Heart left ventricle (tissue), 16 donors: ENCODE measurements at regions not wholly inside any gene's neighbourhood (a gene's known extent, or its start where the extent isn't known, plus 50 kb on each side); places are given as distances from the start of the nearest gene placed in this dataset.

Source experiments
- ATAC-seq, 4 donors: fragments of 200-7000 bp; cut with Tn5 transposase; one replicate each; pipeline ENCODE4 v1.9.1; 2020 to 2022; ENCODE audit warnings: moderate library complexity in 4 of 4, mild to moderate bottlenecking in 3 of 4, moderate number of reproducible peaks in 1 of 4
- DNase-seq, 5 donors: peaks; one replicate each; pipeline ENCODE4 v3.0.0-alpha.2; 2020
- H3K27ac ChIP-seq, 12 donors: fragments of 200-600 bp; sonication (generic) in 4 of 12; one replicate each; pipeline versions ENCODE4 v1.5.0 to v1.8.0; 2016 to 2022; ENCODE audit warnings: mild to moderate bottlenecking in 2 of 12
- H3K27me3 ChIP-seq, 9 donors: fragments of 200-600 bp; sonication (generic) in 2 of 9; one replicate each; pipeline versions ENCODE4 v1.5.1 to v1.8.0; 2016 to 2022; ENCODE audit warnings: mild to moderate bottlenecking in 3 of 9
- H3K36me3 ChIP-seq, 9 donors: fragments of 200-600 bp; sonication (generic) in 2 of 9; one replicate each; pipeline versions ENCODE4 v1.5.0 to v1.8.0; 2018 to 2022; ENCODE audit warnings: mild to moderate bottlenecking in 2 of 9
- H3K4me1 ChIP-seq, 12 donors: fragments of 200-600 bp; sonication (generic) in 4 of 12; one replicate each; pipeline versions ENCODE4 v1.5.0 to v1.8.0; 2016 to 2022; ENCODE audit warnings: mild to moderate bottlenecking in 3 of 12
- H3K4me3 ChIP-seq, 12 donors: fragments of 200-600 bp; sonication (generic) in 4 of 12; one replicate each; pipeline versions ENCODE4 v1.5.0 to v1.8.0; 2017 to 2022; ENCODE audit warnings: mild to moderate bottlenecking in 9 of 12, moderate library complexity in 4 of 12
- H3K9me3 ChIP-seq, 12 donors: fragments of 200-600 bp; sonication (generic) in 4 of 12; one replicate each; pipeline versions ENCODE4 v1.5.0 to v1.8.0; 2016 to 2022; ENCODE audit warnings: mild to moderate bottlenecking in 1 of 12
- CTCF ChIP-seq, 12 donors: fragments of 200-600 bp; sonication (generic) in 4 of 12; IDR thresholded peaks; one replicate each; pipeline versions ENCODE4 v1.5.0 to v1.8.0; 2018 to 2022; ENCODE audit warnings: antibody characterized with exemption in 12 of 12, mild to moderate bottlenecking in 5 of 12
- POLR2A ChIP-seq, 2 donors: fragments of 450-650 bp; IDR thresholded peaks; one replicate each; pipeline ENCODE4 v1.6.1; 2017; ENCODE audit warnings: antibody characterized with exemption in 2 of 2, mild to moderate bottlenecking in 2 of 2, moderate library complexity in 2 of 2
- WGBS, 4 donors: extraction: QIAGEN DNeasy Blood & Tissue Kit in 2 of 4; methylation state at CpG; one replicate each; pipeline versions ENCODE4 v1.1.5 to v1.1.7; 2013 to 2018; 5-methylcytosine and 5-hydroxymethylcytosine counted together
- intact Hi-C, 10 donors: fragments of 100-400 bp; cut with DNase I; formaldehyde crosslinking; loops; one replicate each; pipeline versions ENCODE4 v1.11.1 to v1.14.2; 2022
- donor health status: ischemic (EF 13 %, LVEDD 7.1; RV severe dilation, severe dysfunction).
- donor health status: healthy with polysubstance abuse.
- donor health status: DM: no; HTN: yes; CAD: no.
- donor health status: DM: no; HTN: no; CAD: no.
- donor health status: ischemic (EF 25% LVEDD 6.9; RV normal size, moderate dysfunction).
- donor health status: ischemic (EF 25% LVEDD 5.7; RV mildly dilated, moderate dysfunction).
- donor health status: healthy.
- donor health status: DM: yes; HTN: yes; CAD: no.
- donor health status: ischemic (EF 35%, LVEDD 5.7; RV mildly dilated, moderate dysfunction).
- donor health status: nonischemic (EF 11% LVEDD 7.7; RV severe dilation, severe dysfunction).
- donor health status: DM: yes; HTN: yes; CAD: no.
- donor health status: PGD.
- donor health status: ischemic (EF 29% LVEDD 5.4; RV normal size, mild dysfunction).
- donor health status: nonischemic (EF 23%, LVEDD 6.1; RV moderate dilation, normal function).

GRCh38 chr1:208909011-208909984, 665.1 kb upstream of the PLXNA2 start:
- DNase-seq (no peak), ATAC-seq (no peak)
- H3K4me3 ChIP-seq: no peak overlapping the region
- peaks cover 0 to 4% (median 0%) of the 10 kb centered on the region in 9 donors for H3K27me3 ChIP-seq
- WGBS, 4 donors: 41 to 50% (median 50%) methylated on average over 8 of the region's 8 CpGs
- no peak for TF ChIP-seq CTCF (IDR thresholded peaks at IDR 0.05)
- no peak for TF ChIP-seq POLR2A (IDR thresholded peaks at IDR 0.05)
- peaks cover 0 to 6% (median 0%) of the 10 kb centered on the region in 12 donors for H3K9me3 ChIP-seq
- H3K36me3 ChIP-seq: no peaks in the 10 kb centered on the region
- intact Hi-C loops: no loop called here
- no peak overlapping the region for H3K27ac ChIP-seq
- H3K4me1 ChIP-seq: no peaks in the 10 kb centered on the region

- ATAC-seq (no peak), DNase-seq (no peak)
- TF ChIP-seq CTCF (IDR thresholded peaks at IDR 0.05) (no peak), POLR2A (IDR thresholded peaks at IDR 0.05) (no peak)
- Histone ChIP-seq H3K27me3 (peaks cover 0 to 4% (median 0%) of the 10 kb centered on the region in 9 donors), H3K36me3 (no peaks in the 10 kb centered on the region), H3K27ac (no peak overlapping the region), H3K4me1 (no peaks in the 10 kb centered on the region), H3K4me3 (no peak overlapping the region), H3K9me3 (peaks cover 0 to 6% (median 0%) of the 10 kb centered on the region in 12 donors)
- intact Hi-C loops: no loop called here
Measured at GRCh38 chr1:208910161-208910560, 666.0 kb upstream of the PLXNA2 start.

DNA sequence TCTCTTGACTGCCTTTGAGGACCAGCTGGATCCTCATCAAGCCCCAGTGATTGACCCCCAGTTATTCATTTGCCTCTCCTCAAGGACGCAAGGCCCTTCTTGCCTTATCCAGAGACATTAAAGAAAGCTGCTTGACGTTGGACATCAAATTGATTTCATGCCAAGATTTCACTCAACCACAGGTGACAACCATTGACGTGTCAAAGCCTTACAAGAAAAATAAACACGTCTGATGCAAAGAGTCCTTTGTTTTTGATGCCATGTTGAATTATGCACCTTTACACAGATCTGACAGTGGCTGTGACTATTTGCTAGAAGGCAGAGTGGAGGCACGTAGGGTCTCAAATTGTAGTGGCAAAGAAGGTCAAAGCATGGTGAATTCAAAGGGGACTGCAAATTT, 666.2 kb upstream of the CAMK1G start:
- no peaks in the 10 kb centered on the region for H3K36me3 ChIP-seq
- 67 to 70% (median 69%) methylated on average over 5 of the region's 5 CpGs for WGBS, 4 donors
- H3K4me3 ChIP-seq: no peak overlapping the region
- no peak for DNase-seq
- H3K27ac ChIP-seq: no peak overlapping the region
- no peaks in the 10 kb centered on the region for H3K27me3 ChIP-seq
- H3K9me3 ChIP-seq: peaks cover 0 to 6% (median 0%) of the 10 kb centered on the region in 12 donors
- TF ChIP-seq POLR2A (IDR thresholded peaks at IDR 0.05) (no peak), CTCF (IDR thresholded peaks at IDR 0.05) (no peak)
- intact Hi-C loops: no loop called here
- no peak for ATAC-seq
- H3K4me1 ChIP-seq: no peaks in the 10 kb centered on the region

DNA sequence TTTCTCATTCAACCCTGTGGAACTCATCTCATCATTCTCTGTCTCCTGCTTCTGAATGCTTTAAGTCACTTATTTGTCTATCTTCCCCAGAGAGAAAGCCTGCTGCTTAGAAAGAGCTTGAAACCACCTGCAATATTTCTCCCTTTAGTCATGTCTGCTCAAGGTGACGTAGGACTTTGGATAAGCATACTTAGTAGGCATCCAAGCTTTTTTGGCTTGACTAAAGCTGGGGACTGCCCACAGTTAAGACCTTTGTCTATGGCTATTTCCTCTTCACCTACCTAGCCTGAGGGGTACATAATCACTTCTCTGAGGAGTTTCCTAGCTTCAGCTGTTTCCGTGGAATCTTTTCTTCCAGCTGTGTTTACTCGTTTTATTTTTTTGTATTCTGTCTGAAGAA, 665.8 kb upstream of the CAMK1G start:
- H3K27ac ChIP-seq: no peak overlapping the region
- H3K4me3 ChIP-seq: no peak overlapping the region
- intact Hi-C loops: no loop called here
- ATAC-seq (no peak), DNase-seq (no peak)
- H3K36me3 ChIP-seq: no peaks in the 10 kb centered on the region
- no peaks in the 10 kb centered on the region for H3K4me1 ChIP-seq
- 73 to 88% (median 81%) methylated on average over 3 of the region's 3 CpGs for WGBS, 4 donors
- peaks cover 0 to 3% (median 0%) of the 10 kb centered on the region in 12 donors for H3K9me3 ChIP-seq
- no peak for TF ChIP-seq CTCF (IDR thresholded peaks at IDR 0.05)
- no peak for TF ChIP-seq POLR2A (IDR thresholded peaks at IDR 0.05)
- no peaks in the 10 kb centered on the region for H3K27me3 ChIP-seq
